Skeletal muscle tissue (tissue), 3 donors: ENCODE measurements at regions not wholly inside any gene's neighbourhood (a gene's known extent, or its start where the extent isn't known, plus 50 kb on each side); places are given as distances from the start of the nearest gene placed in this dataset.

ENCODE experiments used
- H3K27ac ChIP-seq: one replicate; pipeline ENCODE4 v1.7.0; 2013; ENCODE audit warnings: mild to moderate bottlenecking, low read depth, low read length, inconsistent platforms
- H3K27me3 ChIP-seq, 3 donors: one replicate each; pipeline ENCODE4 v1.7.0; 2013; ENCODE audit warnings: low read length in 3 of 3; ENCODE audit not compliant: control insufficient read depth in 3 of 3, insufficient read depth in 3 of 3
- H3K36me3 ChIP-seq, 3 donors: one replicate each; pipeline ENCODE4 v1.7.0; 2013; ENCODE audit warnings: low read length in 3 of 3; ENCODE audit not compliant: control insufficient read depth in 3 of 3, insufficient read depth in 3 of 3
- H3K4me1 ChIP-seq, 3 donors: one replicate each; pipeline ENCODE4 v1.7.0; 2013; ENCODE audit warnings: low read length in 3 of 3, mild to moderate bottlenecking in 3 of 3; ENCODE audit not compliant: control insufficient read depth in 3 of 3, insufficient read depth in 3 of 3
- H3K4me3 ChIP-seq, 3 donors: one replicate each; pipeline ENCODE4 v1.7.0; 2013; ENCODE audit warnings: low read length in 3 of 3
- H3K9ac ChIP-seq, 3 donors: one replicate each; pipeline ENCODE4 v1.7.0; 2013; ENCODE audit warnings: low read length in 3 of 3, mild to moderate bottlenecking in 3 of 3, moderate library complexity in 2 of 3, low read depth in 1 of 3
- H3K9me3 ChIP-seq, 3 donors: one replicate each; pipeline ENCODE4 v1.7.0; 2013; ENCODE audit warnings: low read length in 3 of 3; ENCODE audit not compliant: control insufficient read depth in 3 of 3
- donor health status: Osteomylitis.

DNA sequence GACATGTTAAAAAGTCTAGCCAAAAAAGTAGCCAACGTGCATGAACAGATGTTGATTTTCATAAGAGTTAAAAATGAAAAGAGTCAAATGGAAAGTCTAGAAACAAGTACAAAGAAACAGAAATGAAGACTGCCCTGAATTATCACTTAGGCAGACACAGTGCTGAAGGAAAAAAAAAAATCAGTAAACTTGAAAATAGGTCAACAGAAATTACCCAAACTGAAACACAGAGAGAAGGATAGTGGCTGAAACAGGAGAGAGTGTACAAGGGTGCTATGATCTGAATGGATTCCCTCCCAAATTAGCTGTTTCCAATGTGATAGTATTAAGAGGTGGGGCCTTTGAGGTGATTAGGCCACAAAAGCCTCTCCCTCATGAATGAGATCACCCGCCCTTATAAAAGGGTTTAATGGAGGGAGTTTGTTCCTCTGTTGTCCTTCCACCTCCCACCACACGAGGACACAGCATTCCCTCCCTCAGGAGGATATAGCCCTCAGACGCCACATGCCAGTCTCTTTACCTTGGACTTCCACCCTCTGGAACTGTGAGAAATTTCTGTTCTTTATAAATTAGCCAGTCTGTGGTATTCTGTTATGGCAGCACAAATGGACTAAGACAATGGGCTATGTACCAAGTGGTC, 249.7 kb downstream of the AHR start:
- Histone ChIP-seq H3K4me3 (no peak overlapping the region), H3K36me3 (no peaks in the 10 kb centered on the region), H3K9me3 (no peaks in the 10 kb centered on the region), H3K4me1 (peaks cover 0 to 3% (median 0%) of the 10 kb centered on the region in 3 donors), H3K27me3 (no peaks in the 10 kb centered on the region), H3K9ac (no peak overlapping the region), H3K27ac (no peak overlapping the region)

DNA sequence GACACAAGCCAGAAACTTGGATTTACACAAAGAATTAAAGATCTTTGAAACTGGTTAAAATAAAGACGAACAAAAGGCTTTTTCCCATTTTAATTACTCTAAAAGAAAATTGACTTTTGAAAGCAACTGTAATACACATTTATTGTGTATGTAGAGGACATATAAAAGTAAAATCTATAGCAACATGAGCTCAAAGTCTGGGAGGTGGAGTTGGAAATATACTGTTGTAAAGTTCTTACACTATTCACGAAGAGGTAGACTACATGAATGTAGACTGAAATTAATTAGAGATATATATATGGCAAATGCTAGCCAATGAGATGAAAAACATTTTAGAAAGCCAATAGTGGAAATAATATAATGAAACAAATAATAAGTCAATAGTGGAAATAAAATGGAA, 251.0 kb downstream of the AHR start:
- H3K4me1 ChIP-seq: peaks cover 0 to 3% (median 0%) of the 10 kb centered on the region in 3 donors
- no peak overlapping the region for H3K4me3 ChIP-seq
- H3K9ac ChIP-seq: no peak overlapping the region
- H3K9me3 ChIP-seq: no peaks in the 10 kb centered on the region
- H3K27me3 ChIP-seq: no peaks in the 10 kb centered on the region
- H3K27ac ChIP-seq: no peak overlapping the region
- H3K36me3 ChIP-seq: no peaks in the 10 kb centered on the region

DNA sequence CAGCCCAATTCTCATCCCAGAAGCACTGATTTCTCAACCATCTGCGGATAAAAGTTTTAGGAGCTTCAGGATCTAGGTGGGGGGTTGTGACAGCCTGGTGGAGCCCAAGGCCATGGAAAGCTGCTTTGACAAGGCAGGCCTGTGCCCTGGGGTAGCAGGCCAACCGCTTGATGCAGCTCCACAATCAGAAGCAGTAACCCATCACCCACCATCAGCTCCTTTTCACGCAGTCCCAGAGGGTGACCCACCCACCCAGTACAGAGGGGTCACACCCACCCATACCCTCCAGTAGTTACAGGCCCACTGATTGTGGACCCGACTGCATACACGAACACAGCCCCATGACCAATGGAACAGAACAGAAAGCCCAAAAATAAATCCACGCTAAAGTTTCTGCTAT, 253.9 kb downstream of the AHR start:
- Histone ChIP-seq H3K36me3 (no peaks in the 10 kb centered on the region), H3K4me3 (no peak overlapping the region), H3K4me1 (peaks cover 0 to 8% (median 4%) of the 10 kb centered on the region in 3 donors), H3K27ac (no peak overlapping the region), H3K9me3 (no peaks in the 10 kb centered on the region), H3K9ac (no peak overlapping the region), H3K27me3 (no peaks in the 10 kb centered on the region)

DNA sequence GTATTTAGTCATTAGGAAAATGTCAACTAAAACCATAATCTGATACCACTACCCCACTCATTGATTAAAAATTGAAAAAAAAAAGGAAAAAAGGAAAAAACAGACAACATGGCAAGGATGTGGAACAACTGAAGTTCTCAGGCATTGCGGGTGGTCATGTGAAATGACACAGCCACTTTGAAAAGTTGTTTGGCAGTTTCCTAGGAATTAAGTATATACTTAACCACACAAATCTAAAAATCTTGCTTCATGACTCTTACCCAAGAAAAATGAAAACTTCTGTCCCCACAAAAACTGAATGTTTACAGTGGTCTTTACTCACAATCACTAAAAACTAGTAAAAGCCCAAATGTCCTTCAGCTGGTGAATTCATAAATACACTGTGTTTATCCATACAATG, 254.5 kb downstream of the AHR start:
- Histone ChIP-seq H3K4me1 (peaks cover 3 to 8% (median 4%) of the 10 kb centered on the region in 3 donors), H3K4me3 (no peak overlapping the region), H3K27ac (no peak overlapping the region), H3K36me3 (no peaks in the 10 kb centered on the region), H3K27me3 (no peaks in the 10 kb centered on the region), H3K9me3 (no peaks in the 10 kb centered on the region), H3K9ac (no peak overlapping the region)

DNA sequence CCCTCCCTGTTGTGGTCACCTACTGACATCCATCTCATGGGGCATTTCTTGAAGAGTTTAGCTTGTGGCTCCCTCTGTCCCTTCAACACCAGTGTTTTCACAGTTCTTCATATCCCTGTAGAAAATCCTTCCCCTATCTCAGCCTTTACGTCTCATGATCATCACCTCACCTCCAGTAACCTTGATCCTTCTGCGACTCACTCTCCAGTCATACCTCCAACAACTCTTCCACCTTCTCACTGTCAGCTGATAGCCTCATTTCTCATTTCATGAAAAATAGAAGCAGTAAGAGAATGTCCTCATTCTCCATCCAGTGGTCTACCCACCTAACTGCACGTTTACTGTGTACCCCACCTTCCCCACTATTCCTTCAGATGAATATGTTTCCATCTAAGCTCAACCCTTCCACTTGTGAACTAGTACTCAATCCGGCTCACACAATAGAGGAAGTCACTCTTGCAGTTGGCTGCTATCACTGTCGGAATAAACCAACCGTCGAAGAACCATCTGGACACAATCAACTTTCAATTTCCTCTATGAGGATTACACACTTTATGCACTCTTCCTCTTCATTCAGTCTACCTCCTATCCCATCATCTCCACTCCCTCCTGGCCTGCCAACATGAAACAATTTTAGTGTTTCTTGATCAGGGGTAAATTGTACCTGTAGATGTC, 256.0 kb downstream of the AHR start:
- peaks cover 4 to 8% (median 5%) of the 10 kb centered on the region in 3 donors for H3K4me1 ChIP-seq
- no peaks in the 10 kb centered on the region for H3K27me3 ChIP-seq
- H3K9ac ChIP-seq: no peak overlapping the region
- no peak overlapping the region for H3K4me3 ChIP-seq
- no peak overlapping the region for H3K27ac ChIP-seq
- no peaks in the 10 kb centered on the region for H3K9me3 ChIP-seq
- H3K36me3 ChIP-seq: no peaks in the 10 kb centered on the region

DNA sequence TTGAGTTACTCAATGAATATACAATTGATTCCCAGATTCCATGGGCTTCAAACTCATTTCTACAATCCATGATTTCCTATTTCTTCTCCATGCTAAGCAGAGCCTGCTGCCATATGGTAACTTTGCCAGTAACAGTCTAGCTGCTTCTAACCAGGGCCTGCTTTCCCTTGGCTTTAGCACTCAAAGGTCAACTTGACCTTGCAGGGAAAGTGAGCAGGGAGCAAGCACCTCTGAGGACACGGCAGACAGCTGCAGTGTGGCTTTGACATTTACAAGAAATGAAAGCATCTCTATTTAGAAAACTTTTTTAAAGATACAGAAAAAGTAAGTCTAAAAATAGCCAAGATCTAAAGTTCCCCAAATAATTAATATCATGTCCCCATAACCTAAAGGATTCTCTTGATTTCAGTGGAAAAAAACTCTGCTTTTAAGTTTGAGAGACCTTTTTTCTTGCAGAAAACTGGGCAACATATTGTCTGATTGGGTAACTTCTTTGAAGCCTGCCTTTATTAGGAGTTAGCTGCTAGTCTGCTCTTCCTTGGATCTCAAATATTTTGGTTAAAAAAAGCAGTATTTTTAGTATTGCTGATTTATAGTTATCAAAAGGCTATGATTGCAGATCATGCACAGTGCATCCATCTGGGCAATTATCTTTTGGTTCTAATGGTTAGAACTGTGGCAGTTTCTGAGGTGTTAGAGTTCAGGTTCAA, 257.9 kb downstream of the AHR start:
- Histone ChIP-seq H3K27ac (no peak overlapping the region), H3K36me3 (no peaks in the 10 kb centered on the region)

DNA sequence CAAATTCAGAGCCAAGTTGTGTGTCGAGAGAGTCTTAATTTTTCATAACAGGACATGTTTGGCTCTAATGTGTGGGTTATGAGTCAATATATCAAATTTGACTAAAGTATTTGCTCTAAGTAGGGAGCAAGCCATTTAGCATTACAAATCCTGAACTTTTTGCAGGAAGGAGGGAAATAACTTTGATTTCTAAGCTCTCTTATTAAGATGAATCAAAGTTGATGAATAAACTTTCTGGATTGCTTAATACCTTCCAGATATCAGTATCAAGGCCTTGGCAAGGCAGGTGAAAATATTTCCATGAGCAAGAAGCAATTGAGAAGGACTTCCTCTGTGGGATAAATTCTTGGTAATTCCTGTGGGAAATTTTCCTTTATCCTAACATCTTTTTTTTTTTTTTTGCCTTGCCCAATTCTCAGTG, 258.8 kb downstream of the AHR start:
- Histone ChIP-seq H3K4me1 (peaks cover 4 to 8% (median 5%) of the 10 kb centered on the region in 3 donors), H3K27ac (no peak overlapping the region)

More for the DNA sequence above, 257.9 kb downstream of the AHR start:
- H3K4me3 ChIP-seq: no peak overlapping the region
- H3K27me3 ChIP-seq: no peaks in the 10 kb centered on the region
- no peaks in the 10 kb centered on the region for H3K9me3 ChIP-seq
- H3K9ac ChIP-seq: no peak overlapping the region
- H3K4me1 ChIP-seq: peaks cover 4 to 8% (median 5%) of the 10 kb centered on the region in 3 donors

DNA sequence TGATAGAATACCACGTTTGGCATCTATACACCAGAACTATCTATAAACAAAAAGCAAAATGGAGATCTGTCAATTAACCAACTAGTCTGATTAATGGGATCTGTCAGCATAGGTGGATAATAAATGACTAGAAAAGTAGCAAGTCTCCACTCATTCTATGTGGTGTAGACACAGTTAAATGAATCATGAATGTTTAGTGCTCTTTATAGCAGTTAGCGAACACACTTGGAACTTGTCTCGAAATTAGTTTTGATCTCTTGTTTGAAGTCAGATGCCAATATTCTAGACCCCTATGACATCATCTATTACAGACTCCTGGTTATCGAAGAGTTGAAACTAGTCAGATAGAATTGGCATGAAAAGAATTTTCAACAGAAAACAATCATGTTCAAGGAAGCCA, 259.7 kb downstream of the AHR start:
- H3K27me3 ChIP-seq: no peaks in the 10 kb centered on the region
- H3K9me3 ChIP-seq: peaks cover 0 to 2% (median 0%) of the 10 kb centered on the region in 3 donors
- no peak overlapping the region for H3K27ac ChIP-seq
- peaks cover 4 to 8% (median 5%) of the 10 kb centered on the region in 3 donors for H3K4me1 ChIP-seq
- H3K36me3 ChIP-seq: no peaks in the 10 kb centered on the region
- H3K9ac ChIP-seq: no peak overlapping the region
- no peak overlapping the region for H3K4me3 ChIP-seq

More for the DNA sequence above, 258.8 kb downstream of the AHR start:
- Histone ChIP-seq H3K4me3 (no peak overlapping the region), H3K36me3 (no peaks in the 10 kb centered on the region), H3K9me3 (no peaks in the 10 kb centered on the region), H3K27me3 (no peaks in the 10 kb centered on the region), H3K9ac (no peak overlapping the region)

DNA sequence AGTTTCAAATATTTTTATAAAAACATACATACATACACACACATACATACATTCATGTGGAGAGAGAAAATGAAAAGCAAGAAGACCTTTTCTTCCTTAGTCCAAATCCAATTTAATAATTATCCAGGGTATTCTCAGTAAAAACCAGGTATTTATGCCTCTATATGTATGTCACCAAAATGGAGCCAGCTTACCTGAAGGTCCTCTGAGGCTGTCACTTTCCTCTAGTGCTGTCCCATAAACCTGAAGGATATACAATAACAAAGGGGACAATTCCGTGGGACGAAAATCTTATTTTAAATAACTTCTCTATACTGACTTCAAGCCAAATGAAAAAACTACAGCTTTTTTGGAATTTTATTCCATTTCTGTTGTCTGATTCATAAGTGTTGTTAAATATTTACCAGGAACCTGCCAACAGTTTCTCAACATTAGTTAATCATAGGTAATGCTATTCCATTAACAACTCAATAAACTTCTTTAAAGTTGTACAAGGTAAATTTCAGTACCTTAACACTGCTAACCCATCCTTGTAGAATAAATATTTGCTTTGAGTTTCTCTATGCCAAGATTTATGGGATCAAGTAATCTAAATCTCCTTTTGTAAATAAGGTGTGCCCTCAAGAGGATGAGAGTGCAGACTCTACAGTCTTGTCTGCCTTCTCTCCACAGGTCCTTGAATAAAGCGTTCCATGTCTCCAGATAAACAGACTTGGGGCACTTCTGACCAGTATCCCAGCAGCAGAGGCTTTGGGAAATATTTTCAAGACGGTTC, 260.3 kb downstream of the AHR start:
- Histone ChIP-seq H3K4me1 (peaks cover 4 to 8% (median 5%) of the 10 kb centered on the region in 3 donors), H3K9ac (no peak overlapping the region), H3K36me3 (no peaks in the 10 kb centered on the region), H3K27me3 (no peaks in the 10 kb centered on the region), H3K27ac (no peak overlapping the region), H3K4me3 (no peak overlapping the region), H3K9me3 (peaks cover 0 to 2% (median 0%) of the 10 kb centered on the region in 3 donors)
